ENCODE measurements at regions not wholly inside any gene's neighbourhood (a gene's known extent, or its start where the extent isn't known, plus 50 kb on each side); places are given as distances from the start of the nearest gene placed in this dataset.

DNA sequence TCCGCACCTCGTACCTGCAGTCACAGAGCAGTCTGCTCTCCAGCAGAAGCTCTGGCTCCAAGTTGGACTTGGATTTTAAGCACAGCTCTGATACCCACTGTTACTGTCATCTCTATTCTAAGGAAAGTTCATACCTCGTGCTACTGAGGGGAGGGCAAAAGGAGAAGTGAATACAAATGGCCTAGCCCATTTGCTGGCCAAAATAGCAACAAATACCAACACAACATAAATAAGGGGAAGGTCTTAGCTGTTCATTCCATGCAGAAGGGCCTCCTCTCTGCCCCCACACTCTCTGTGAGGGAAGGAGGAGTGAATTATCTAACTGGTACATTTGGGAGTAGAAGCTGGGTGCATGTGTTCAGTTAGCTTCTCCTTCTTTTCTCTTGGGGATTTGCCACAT is 739.4 kb upstream of the RAB6C start:
- no peak for DNase-seq

DNA sequence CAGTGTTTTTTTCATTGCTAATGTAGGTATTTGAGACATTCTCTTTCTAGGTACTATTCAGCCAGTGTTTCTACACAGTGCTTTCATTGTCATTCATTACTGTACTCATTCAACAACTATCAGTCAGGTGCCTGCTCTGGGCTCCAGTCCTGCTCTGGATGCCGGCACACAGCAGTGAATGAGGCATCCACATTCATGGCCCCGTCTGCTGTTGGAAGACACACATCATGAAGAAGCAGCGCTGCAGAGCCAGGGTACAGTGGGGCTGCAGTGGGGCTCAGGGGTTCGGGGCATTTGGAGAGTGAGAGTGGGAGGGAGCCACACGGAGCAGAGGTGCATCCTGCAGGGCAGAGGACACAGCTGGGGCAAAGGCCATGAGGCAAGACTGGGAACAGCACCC is 737.2 kb upstream of the RAB6C start:
- DNase-seq, result no peak

DNA sequence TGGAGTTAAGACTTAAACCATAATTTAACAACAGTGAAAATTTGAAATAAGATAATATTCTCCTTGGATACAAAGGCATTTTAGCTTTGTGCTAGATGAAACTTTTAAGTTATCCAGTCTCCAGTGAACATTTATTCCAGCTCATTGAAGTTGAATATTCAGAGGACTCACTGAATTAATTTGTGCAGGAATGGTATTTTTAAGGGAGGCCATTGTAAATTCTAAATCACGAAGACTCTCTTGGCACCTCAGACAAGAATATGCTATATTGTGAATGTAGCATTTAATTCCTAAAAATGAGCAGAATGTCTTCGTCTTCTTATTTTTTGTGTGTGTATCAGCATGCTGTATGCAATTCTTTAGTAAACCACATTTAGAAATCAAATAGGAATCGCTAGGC is 731.7 kb upstream of the RAB6C start:
- DNase-seq, result no peak

DNA sequence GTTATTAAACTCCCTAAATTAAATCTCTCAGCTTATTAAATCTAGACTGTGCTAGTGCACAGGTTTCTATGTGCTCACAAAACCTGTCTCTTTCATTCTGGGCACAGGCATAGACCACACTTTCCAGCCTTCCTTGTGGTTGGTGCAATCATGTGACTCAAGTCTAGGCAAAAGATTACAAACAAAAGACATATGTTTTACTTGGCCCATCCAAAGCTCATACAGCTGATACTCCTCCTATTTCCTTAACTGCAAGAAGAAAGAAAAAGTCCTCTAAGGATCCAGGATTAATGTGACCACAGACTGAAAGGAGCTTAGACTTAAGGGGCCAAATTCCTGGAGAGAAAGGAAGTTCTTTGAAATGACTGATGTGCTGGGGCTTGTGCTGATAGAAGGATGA is 731.3 kb upstream of the RAB6C start:
- no peak for DNase-seq

DNA sequence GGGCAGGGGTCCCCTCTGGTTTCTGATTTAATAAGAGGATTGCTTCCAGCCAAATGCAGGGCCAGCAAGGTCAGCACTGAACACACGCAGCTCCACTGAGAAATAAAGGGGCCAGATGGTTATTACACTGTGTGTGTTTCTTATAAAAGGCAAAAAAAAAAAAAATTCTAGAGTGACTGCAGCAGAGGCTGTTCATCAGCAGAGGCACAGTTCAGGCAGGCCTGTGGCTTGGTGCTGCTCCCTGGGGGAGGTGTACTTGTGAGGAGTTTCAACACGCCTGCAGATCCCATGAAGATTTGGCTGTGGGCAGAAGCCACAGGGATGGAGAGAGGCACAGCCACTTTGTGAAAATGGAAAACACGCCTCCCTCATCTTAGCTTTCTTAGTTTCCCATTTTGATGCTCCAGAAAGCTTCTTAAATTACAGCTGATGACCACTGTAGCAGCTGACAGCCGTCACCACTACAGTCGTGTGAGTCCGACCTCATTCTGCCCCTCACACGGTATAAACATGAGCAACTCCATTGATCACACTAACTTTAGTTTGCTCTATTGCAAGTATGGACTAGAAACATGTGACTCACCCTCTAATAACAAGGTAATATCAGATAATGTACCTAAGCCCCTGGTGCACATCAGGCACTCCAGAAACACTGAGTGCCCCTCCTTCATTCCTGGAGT is 726.5 kb upstream of the RAB6C start:
- no peak for DNase-seq

DNA sequence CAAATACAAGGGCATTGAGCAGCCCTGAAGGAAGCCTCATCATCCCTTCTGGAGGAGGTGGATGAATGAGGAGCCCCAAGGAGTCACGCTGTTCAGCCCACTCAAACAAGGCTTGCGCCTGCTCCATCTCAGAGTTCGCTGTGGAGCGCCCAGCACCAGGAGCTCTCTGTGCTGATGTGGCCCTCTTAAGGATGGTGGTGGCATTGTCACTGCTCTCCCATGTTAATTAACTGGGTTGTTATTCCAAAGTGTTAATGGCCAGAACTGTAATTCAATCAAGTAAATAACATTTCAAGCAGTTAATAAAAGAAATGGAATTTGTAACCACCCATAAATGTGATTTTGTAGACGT is 726.0 kb upstream of the RAB6C start:
- DNase-seq, result no peak

DNA sequence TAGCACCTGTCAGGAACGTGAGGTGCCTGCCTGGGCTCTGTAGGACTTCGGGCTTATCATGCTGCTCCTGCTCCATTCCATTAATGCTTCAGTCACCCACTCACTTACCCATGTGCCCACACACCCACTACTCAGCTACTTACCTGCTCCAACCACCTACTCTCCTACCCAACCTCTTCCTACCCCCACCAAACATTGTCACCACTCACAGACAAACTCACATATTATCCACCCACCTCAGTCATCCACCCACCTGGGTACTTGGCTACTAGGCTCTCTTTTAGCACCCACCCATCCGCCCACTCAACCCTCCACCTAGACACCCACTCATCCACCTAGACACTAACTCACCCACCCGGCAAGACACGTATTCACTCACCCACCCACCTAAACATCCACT is 724.7 kb upstream of the RAB6C start:
- no peak for DNase-seq

DNA sequence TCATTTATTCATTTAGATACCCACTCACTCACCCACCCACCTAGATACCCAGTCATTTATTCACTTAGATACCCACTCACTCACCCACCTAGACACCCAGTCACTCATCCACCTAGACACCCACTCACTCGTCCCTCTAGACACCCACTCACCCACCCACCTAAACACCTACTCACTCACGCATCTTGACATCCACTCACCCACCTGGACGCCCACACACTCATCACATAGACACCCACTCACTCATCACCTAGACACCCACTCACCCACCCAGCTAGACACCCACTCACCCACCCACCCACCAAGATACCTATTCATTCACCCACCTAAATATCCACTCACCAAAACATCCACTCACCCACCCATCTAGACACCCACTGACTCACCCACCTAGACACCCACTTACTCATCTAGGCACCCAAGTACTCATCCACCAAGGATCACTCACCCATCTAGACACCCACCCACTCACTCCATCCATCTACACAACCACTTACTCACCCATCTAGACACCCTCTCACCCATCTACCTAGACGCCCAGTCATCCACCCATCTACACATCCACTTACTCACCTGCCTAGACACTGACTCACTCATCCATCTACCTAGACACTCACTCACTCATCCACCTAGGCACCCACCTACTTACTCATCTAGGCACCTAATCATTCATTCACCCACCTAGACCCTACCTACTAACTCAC is 723.7 kb upstream of the RAB6C start:
- DNase-seq, result no peak

DNA sequence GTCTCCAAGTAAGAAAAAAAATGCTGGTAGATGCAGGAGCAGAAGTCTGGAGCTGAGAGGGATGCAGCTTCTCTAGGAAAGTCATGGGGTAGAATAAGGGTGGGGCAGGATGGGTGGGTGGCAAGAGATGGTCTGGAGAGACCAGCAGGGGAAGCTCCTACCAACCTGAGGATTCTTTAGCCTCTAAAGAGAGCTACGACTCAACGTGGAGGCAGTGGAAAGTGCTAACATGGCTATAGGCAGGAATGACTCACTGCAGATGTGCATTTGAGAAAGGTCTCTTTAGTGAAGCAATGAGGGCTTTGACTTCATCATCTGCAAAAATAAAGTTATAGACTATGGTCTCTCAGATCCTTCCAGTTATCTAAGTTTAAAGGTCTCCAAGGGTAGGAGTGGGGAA is 722.8 kb upstream of the RAB6C start:
- no peak for DNase-seq

DNA sequence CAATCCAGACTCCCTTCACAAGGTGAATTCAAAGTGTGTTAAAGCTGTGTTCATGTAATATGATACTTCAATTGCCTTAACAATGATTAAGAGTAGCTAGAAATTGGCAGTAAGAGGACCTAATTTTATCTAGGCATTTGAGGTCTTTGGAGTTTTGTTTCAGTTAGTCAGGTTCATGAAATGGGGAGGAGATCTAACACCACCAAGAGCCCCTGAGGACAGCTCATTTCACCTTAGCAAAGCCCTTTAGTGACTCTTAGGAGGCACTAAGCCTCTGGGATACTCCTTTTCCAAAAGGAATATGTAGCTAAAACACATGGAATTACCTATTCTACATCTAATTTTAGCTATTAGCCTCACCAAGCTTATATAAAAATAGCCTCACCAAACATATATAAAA is 716.5 kb upstream of the RAB6C start:
- DNase-seq, result no peak

DNA sequence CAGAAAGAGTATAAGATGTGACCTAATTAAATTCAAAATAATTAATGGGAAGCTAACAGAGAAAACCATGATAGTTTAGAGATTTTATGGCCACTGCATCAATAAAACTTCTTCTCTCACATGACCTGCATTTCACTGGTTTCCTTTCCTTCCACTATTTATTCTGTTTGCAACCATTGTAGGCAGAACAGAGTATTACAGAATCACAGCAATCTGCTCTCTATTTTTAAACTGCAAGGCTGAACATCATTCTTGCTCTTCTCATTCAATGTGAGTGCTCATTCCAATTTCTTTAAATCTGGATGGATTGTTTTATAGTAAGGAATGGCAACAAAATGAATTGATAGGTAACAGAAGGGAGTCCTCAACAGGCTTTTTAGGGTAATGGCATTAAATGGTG is 715.5 kb upstream of the RAB6C start:
- no peak for DNase-seq

DNA sequence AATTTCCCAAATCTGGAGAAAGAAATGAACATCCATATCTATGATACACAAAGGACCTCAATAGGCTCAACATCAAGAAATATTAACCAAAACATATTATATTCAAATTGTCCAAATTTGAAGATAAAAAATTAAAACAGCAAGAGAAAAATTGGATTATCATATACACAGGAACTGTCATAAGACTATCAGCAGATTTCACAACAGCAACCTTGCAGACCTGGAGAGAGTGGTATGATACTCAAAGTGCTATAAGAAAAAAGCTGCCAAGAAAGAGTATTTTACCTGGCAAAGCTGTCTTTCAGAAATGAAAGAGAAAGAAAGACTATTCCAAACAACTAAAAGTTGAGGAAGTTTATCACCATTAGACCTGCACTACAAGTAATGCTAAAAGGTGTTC is 711.9 kb upstream of the RAB6C start:
- DNase-seq, result no peak

DNA sequence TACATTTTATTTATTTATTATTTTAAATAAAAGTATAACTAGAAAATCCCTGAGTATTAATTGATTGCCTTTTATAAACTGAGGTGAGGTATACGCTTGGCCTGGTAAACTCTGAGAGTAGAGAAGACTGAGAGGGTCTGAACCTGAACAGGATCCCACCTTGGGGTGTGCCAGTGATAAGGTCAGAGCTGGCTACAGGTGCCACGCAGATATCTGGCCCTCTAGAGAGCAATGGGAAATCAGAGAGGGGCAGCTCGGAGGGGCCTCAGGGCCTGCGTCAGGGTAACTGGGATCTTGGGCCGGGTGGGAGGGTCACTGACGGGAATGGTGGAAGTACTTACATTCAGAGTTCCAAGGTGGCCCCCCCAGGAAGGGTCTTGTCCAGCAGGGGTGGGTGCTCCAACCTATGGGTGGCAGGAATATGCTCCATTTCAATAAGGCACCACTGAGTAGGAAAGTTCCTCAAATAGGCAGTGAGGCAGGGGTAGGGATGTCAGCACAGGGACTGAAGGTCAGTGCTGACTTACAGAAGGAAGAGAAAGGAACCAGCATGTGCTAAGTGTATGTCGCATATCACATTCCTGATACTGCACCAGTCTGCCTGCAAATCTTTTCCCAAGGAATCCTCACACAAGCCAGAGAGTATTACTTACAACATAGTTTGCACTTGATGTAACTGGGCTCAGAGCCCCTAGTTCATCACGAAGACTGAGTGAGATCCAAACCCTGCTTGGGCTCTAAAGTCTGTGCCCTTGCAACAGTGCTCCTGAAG is 706.0 kb upstream of the RAB6C start:
- no peak for DNase-seq

DNA sequence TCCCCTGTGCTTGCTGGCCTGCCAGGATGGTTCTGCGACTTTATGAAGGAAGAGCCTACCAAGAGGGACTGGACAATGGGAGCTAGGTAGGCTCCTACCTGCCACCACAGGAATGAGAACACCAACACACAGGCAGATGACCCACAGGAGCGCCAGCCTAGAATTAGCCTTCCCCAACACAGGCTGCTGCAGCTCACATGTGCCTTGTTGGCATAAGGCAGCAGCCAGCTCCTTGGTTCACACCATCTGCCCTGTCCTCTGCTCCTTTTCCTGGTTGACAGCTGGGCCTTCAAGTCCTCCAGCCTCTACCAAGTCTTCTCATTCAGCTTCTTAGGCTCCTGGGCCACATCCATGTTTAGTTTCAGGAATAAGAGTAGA is 705.4 kb upstream of the RAB6C start:
- no peak for DNase-seq

DNA sequence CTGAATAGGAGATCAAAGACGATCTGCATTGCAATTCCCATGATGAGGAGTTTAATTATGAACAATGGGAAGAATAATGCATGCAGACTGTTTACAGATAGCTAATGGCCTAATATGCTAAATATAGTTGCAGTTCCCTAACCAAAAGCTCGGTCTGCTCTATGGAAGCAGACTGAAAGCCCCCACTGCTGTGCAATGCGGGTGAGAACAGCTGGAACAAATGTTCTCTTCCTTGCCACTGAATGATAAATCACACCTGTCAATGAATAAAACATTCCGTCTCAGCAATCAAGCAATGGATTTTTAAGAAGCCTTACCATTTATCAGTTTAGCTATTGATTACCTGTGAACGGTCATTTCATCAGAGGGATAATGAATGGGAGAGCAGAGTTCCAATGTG is 704.5 kb upstream of the RAB6C start:
- DNase-seq, result no peak

DNA sequence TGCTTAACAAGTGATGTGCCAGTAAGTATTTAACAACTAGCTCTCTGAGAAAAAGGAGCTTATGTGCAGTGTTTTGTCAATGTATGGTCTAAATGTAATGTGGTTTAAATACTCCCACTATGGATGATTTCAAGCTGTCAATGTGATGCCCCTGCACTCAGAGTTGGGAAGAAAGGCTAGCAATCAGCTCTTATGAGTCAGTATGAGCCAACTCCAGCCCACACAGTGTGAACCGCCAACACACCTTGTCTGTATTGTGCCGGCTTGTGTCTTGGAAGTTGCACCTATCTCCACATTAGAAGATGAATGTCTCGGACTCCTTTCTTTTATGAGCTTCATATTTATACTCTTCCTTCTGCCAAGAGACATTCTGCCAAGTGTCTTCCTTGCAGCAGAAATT is 703.8 kb upstream of the RAB6C start:
- DNase-seq, result no peak

DNA sequence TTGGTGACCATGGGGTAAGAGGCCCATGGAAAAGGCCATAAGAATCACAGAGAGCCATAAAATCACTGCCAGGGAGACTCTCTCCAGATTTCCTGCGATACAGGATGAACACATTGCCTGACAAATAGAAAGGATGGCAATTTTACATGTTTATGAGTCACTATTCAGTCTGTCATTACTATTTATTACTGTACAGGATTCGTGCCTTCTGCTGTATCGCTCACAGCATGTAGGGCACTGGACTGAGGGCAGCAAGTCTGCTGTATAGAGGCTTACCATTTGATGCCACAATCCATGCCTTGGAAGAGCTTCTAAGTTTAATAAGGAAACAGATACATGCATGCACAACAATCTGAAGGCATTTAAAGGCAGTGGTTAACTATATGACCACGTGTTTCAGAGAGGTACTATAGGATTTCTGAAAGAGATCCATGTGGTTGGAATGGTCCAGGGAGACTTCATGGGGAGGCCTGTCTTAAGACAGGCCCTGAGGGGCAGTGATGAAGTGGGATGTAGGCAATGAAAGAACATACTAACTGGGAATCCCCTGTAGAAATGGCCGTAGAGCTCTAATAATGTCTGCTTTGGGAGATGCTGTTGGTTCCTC is 702.4 kb upstream of the RAB6C start:
- DNase-seq, result no peak

DNA sequence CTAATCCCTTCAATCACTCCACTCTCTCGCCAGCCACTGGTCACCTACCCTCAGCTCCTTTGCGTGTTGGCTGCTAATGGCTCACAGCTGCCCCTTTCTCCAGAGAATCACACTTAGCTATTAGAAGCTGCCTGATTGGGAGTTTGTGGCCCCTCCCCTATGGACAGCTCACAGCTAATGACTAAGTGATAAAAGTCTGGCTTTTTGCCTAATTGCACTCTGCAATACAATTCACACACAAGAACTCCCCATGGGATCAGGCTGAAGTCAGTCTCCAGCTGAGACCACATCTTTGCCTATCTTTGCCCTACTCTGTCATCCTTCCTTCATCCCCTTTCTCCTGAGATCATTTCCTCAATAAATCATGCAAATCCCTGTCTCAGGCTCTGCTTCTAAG is 701.9 kb upstream of the RAB6C start:
- DNase-seq, result no peak

DNA sequence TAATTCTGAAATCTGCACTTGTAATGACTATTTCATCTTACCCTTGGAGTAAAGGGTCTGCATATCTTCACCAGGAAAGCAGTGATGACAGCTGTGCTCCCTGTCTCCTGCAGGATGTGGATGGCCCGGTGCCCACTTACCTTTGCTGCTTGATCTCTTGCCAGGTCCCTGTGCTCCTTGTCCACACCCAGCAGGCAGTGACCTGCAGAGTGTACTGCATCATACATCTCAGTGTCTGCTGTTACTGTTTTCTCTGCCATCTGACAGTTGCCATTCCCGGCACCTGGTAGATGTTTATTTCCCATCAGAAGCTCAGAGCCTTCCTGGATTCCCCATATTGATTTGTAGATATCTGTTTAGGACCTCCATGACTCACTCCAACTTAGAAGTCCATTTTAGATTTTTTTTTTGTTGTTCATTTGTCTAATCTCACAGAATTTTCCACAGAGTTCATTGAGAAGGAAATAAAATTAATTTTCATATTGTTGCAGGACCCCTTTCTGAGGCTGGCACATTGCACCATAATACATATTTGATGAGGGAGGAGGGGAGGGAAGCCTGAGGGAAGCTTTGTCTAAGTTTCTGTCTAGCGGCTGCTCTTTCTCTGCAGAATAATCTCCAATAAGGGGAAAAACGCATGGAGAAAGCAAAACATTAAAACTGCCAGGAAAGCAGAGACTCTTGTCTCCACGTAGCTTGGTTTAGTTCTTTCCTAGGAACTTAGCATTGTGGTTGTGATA is 697.5 kb upstream of the RAB6C start:
- DNase-seq, result no peak

DNA sequence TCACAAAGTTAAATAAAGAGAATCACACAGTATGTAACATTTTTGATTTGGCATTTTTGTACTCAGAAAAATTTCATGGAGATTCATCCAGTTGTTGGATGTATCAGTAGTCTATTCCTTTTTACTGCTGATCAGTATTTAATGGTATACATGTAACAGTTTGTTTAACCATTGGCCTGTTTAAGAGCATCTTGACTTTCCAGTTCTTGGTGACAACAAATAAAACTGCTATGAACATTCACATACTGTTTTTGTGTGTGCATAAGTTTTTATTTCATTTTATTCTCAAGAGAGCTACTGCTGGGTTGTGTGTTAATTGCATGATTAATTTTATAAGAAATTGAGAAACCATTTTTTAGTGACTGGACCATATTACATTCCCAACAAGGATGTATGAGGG is 694.5 kb upstream of the RAB6C start:
- no peak for DNase-seq

DNA sequence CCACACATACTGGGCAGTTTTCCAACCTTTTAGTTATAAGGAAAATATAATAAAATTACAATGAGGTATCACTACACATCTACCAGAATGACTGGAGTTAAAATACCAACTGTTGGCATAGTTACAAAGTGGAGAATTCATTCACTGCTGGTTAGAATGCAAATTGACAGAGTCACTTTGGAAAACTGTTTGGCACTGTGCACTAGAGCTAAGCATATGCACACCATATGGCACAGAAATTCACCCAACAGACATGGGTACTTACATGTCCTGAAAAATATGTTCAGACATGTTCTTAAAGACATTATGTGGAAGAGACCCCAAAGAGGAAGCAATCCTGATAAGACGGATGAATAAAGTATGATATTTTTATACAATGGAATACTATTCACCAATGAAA is 686.1 kb upstream of the RAB6C start:
- no peak for DNase-seq

DNA sequence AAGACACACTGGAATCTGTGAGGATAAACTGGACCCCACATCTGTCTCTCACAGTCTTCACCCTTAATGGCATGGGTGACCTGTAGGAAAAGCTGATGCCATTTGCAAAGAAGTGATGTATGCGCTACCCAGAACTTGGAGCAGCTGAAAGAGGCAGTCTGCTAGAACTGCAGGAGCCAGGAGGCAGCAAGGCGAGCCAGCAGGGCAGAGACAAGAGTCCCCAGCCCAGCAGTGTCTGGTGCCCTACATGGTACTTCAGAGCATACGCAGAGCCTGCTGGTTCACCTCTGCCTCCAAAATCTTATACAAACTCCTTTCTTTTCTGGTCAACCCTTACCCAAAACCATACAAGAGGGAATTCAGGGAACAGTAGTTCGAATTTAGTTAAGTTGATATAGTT is 683.1 kb upstream of the RAB6C start:
- no peak for DNase-seq

DNA sequence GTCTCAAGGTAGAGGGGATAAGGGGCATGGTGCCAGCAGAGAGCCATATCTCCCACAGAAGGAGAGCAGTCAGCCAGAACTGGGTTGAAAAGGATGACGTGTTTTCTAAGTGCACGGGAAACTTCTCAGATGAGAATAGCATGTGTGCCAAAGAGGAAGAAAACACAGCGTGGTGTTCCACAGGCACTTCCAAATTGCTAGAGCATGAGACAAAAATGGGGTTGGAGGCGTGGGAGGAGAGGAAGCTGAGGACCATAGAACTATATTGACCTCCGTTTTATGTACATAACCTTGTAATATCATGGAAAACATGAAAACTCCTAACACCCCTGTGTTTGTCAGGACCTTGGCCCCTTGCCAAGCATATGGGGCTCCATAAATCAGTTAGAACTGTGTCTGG is 682.7 kb upstream of the RAB6C start:
- no peak for DNase-seq

All from EL (cell line).